Mucosa of descending colon (tissue), 3 donors: ENCODE measurements at regions not wholly inside any gene's neighbourhood (a gene's known extent, or its start where the extent isn't known, plus 50 kb on each side); places are given as distances from the start of the nearest gene placed in this dataset.

ENCODE experiments used
- ATAC-seq: fragments of 200-7000 bp; cut with Tn5 transposase; one replicate; pipeline ENCODE4 v1.9.1; 2020; ENCODE audit warnings: mild to moderate bottlenecking, moderate library complexity
- DNase-seq, 3 donors: peaks; one replicate each; pipeline ENCODE4 v3.0.0-alpha.2; 2020
- H3K36me3 ChIP-seq: fragments of 200-600 bp; one replicate; pipeline ENCODE4 v1.8.0; 2021; ENCODE audit warnings: low read depth, mild to moderate bottlenecking
- H3K4me1 ChIP-seq: fragments of 200-600 bp; one replicate; pipeline ENCODE4 v1.8.0; 2021; ENCODE audit warnings: low read depth, mild to moderate bottlenecking
- H3K4me3 ChIP-seq: fragments of 200-600 bp; one replicate; pipeline ENCODE4 v1.8.0; 2021; ENCODE audit warnings: mild to moderate bottlenecking
- H3K9me3 ChIP-seq: fragments of 200-600 bp; one replicate; pipeline ENCODE4 v1.8.0; 2021; ENCODE audit warnings: mild to moderate bottlenecking
- intact Hi-C, 2 donors: fragments of 100-400 bp; cut with DNase I in 1 of 2; cut with micrococcal nuclease in 1 of 2; formaldehyde crosslinking; loops; one replicate each; pipeline versions ENCODE4 v1.11.0 to v1.11.1; 2022; cut with DNase I, micrococcal nuclease
- TF ChIP-seq, protein P1 (sequence below): fragments of 200-600 bp; IDR thresholded peaks from one replicate; pipeline ENCODE4 v1.8.0; 2022; ENCODE audit warnings: antibody characterized with exemption, mild to moderate bottlenecking
- donor health status: DM: no; HTN: no; CAD: no; lungs with moderate emphysema.
- donor health status: DM: no; HTN: no; CAD: no.
- donor health status: DM: no; HTN: yes; CAD: no.

GRCh38 chr5:106423109-106423897, 1247.4 kb downstream of the EFNA5 start:
- ATAC-seq (no peak), DNase-seq (peak in 1 of 3 donors; percentile 23)
- TF ChIP-seq, protein P1, sequence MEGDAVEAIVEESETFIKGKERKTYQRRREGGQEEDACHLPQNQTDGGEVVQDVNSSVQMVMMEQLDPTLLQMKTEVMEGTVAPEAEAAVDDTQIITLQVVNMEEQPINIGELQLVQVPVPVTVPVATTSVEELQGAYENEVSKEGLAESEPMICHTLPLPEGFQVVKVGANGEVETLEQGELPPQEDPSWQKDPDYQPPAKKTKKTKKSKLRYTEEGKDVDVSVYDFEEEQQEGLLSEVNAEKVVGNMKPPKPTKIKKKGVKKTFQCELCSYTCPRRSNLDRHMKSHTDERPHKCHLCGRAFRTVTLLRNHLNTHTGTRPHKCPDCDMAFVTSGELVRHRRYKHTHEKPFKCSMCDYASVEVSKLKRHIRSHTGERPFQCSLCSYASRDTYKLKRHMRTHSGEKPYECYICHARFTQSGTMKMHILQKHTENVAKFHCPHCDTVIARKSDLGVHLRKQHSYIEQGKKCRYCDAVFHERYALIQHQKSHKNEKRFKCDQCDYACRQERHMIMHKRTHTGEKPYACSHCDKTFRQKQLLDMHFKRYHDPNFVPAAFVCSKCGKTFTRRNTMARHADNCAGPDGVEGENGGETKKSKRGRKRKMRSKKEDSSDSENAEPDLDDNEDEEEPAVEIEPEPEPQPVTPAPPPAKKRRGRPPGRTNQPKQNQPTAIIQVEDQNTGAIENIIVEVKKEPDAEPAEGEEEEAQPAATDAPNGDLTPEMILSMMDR = no peak
- Histone ChIP-seq H3K36me3 (no peaks in the 10 kb centered on the region), H3K4me1 (no peaks in the 10 kb centered on the region), H3K9me3 (no peaks in the 10 kb centered on the region), H3K4me3 (no peak overlapping the region)
- intact Hi-C loops = no loop called here

- DNase-seq (no peak), ATAC-seq (no peak)
- no peaks in the 10 kb centered on the region for H3K4me1 ChIP-seq
- H3K36me3 ChIP-seq = no peaks in the 10 kb centered on the region
- intact Hi-C loops = no loop called here
- H3K9me3 ChIP-seq = no peaks in the 10 kb centered on the region
- no peak overlapping the region for H3K4me3 ChIP-seq
- TF ChIP-seq, protein P1 = no peak
These were observed 1250.6 kb downstream of the EFNA5 start for GRCh38 chr5:106420102-106420501.

DNA sequence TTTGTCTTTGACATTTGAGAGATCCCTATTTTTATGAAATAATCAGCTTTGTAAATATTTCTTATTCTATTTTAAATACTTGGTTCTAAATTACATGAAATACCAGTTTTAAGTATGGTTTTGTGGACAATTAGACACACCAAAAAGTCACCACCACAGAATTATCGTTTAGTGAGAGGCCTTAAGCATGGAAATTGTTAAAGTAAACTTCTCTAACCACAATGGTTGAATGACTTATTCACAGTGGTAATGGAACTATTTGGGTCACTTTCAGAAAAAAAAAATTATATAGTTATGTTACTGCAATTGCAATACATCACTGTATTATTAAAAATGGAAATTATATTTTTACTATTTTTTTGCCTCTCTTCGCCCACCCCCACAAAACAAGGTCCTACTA, 1252.5 kb downstream of the EFNA5 start:
- Histone ChIP-seq H3K4me1 (no peaks in the 10 kb centered on the region), H3K36me3 (no peaks in the 10 kb centered on the region), H3K4me3 (no peak overlapping the region), H3K9me3 (no peaks in the 10 kb centered on the region)
- intact Hi-C loops = no loop called here
- ATAC-seq = no peak
- TF ChIP-seq, protein P1 = no peak
- DNase-seq = no peak

DNA sequence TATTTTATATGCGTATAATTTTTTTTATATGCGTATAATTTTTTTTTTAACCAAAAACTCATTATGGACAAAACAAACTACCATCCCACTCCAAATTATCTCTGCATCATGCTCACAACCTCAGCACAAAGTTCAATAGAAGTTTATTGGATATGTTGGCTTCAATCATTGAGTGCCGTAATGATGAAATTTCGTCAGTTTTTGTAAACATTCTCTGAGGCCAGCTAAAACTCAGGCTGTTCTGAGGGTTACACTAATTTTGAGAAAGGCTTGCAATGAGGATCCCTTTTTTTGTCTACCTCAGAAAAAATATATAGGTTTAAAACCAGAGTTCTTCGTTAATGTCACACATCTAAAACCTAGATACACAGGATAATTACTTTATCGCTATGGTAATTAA, 1253.2 kb downstream of the EFNA5 start:
- DNase-seq (no peak), ATAC-seq (no peak)
- no peaks in the 10 kb centered on the region for H3K36me3 ChIP-seq
- H3K4me1 ChIP-seq = no peaks in the 10 kb centered on the region
- intact Hi-C loops = no loop called here
- TF ChIP-seq, protein P1 = no peak
- H3K9me3 ChIP-seq = no peaks in the 10 kb centered on the region
- H3K4me3 ChIP-seq = no peak overlapping the region

GRCh38 chr5:106417163-106417562, 1253.6 kb downstream of the EFNA5 start:
- DNase-seq (no peak), ATAC-seq (no peak)
- no peaks in the 10 kb centered on the region for H3K9me3 ChIP-seq
- H3K4me1 ChIP-seq = no peaks in the 10 kb centered on the region
- no peaks in the 10 kb centered on the region for H3K36me3 ChIP-seq
- intact Hi-C loops = no loop called here
- no peak overlapping the region for H3K4me3 ChIP-seq
- TF ChIP-seq, protein P1 = no peak

- TF ChIP-seq, protein P1 = no peak
- no peaks in the 10 kb centered on the region for H3K4me1 ChIP-seq
- H3K4me3 ChIP-seq = no peak overlapping the region
- no peak for ATAC-seq
- H3K36me3 ChIP-seq = no peaks in the 10 kb centered on the region
- DNase-seq = no peak
- intact Hi-C loops = no loop called here
- no peaks in the 10 kb centered on the region for H3K9me3 ChIP-seq
These were observed 1255.2 kb downstream of the EFNA5 start for GRCh38 chr5:106415541-106415940.
